ENCODE measurements at regions not wholly inside any gene's neighbourhood (a gene's known extent, or its start where the extent isn't known, plus 50 kb on each side); places are given as distances from the start of the nearest gene placed in this dataset.

DNA sequence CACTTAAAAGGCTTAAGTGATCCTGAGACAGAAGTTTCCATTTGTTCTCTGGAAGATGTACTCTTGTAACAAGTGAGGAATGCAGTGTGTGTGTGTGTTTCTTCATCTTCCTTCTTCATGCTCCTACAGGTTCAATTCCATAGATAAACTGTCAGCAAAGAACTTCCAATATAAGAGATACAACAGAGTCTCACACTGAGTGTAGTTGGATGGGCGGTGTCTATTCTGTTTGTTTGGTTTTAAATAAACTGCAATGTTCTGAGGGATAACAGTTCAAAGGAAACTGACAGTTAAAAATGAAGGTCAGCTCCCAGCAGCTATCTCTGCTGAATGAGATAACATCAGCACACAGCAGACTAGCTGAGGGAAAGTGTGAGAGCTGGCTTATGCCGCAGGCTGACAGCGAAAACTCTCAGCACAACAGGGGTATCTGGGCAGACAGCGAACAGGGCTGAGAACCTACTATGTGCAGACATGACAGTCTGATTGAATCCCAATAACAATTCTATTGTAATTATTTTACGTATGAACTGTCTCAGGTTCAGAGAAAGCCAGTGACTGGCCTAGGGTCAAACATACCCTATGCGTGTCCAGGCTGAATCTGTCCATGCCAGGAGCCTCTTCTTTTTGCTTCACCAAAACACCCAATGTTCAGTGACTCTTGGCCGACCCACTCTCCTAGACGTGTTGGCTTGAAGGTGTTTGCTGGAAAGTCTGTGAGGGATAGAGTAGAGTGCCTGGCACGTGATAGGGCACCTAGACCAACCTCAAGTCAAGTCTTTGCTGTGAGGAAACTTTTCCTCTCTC is 201.9 kb upstream of the TRIB2 start:
- peaks cover 13% of the 10 kb centered on the region for H3K4me1 Mint-ChIP-seq
- H3K27ac Mint-ChIP-seq, result no peak overlapping the region
- peaks cover 6% of the 10 kb centered on the region for H3K27me3 Mint-ChIP-seq (ENCODE audit: insufficient read depth)
- no peaks in the 10 kb centered on the region for H3K9me3 Mint-ChIP-seq
- H3K36me3 Mint-ChIP-seq (ENCODE audit: low read depth), result no peaks in the 10 kb centered on the region
- Histone ChIP-seq H3K36me3 (ENCODE audit: control insufficient read depth, insufficient read depth, low read length) (no peaks in the 10 kb centered on the region), H3K27ac (ENCODE audit: low read depth, low read length) (no peak overlapping the region), H3K27me3 (ENCODE audit: control insufficient read depth, insufficient read depth, low read length, poor library complexity, severe bottlenecking) (peaks cover 14% of the 10 kb centered on the region), H3K4me3 (ENCODE audit: low read length) (no peak overlapping the region), H3K4me1 (ENCODE audit: control insufficient read depth, insufficient read depth, low read length) (no peaks in the 10 kb centered on the region), H3K9me3 (ENCODE audit: control insufficient read depth, low read length) (no peaks in the 10 kb centered on the region), H3K9ac (ENCODE audit: extremely low read depth, low read length, poor library complexity, severe bottlenecking) (no peak overlapping the region)
- H3K4me3 Mint-ChIP-seq, result no peak overlapping the region
- 77 to 82% methylated on average over 5 to 9 of the region's 9 CpGs for WGBS, 2 experiments (ENCODE audit: insufficient coverage in 1 of 2, insufficient read length in 1 of 2)
- TF ChIP-seq, protein P1, sequence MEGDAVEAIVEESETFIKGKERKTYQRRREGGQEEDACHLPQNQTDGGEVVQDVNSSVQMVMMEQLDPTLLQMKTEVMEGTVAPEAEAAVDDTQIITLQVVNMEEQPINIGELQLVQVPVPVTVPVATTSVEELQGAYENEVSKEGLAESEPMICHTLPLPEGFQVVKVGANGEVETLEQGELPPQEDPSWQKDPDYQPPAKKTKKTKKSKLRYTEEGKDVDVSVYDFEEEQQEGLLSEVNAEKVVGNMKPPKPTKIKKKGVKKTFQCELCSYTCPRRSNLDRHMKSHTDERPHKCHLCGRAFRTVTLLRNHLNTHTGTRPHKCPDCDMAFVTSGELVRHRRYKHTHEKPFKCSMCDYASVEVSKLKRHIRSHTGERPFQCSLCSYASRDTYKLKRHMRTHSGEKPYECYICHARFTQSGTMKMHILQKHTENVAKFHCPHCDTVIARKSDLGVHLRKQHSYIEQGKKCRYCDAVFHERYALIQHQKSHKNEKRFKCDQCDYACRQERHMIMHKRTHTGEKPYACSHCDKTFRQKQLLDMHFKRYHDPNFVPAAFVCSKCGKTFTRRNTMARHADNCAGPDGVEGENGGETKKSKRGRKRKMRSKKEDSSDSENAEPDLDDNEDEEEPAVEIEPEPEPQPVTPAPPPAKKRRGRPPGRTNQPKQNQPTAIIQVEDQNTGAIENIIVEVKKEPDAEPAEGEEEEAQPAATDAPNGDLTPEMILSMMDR (conservative IDR thresholded peaks at IDR 0.05), result no peak
- DNase-seq, result no peak

DNA sequence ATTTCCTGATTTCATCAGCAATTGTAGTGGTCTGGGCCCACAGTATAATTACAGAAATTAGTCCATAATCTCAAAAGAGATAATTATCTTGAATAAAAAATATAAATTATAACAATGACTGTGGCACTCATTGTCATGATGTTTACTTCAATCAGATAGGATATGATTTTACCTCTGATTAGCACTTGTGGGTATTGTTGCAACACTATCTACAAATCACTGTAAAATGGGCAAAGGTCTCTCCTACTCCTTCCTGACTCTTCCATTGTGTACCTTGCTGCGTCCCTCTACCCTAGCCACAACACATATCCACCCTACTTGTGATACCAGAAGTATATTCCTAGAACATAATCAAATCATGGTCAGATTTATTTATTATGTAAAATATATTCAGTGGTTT is 200.9 kb upstream of the TRIB2 start:
- Histone ChIP-seq H3K9me3 (ENCODE audit: control insufficient read depth, low read length) (no peaks in the 10 kb centered on the region), H3K27ac (ENCODE audit: low read depth, low read length) (no peak overlapping the region), H3K36me3 (ENCODE audit: control insufficient read depth, insufficient read depth, low read length) (no peaks in the 10 kb centered on the region), H3K4me3 (ENCODE audit: low read length) (no peak overlapping the region), H3K27me3 (ENCODE audit: control insufficient read depth, insufficient read depth, low read length, poor library complexity, severe bottlenecking) (peaks cover 14% of the 10 kb centered on the region), H3K4me1 (ENCODE audit: control insufficient read depth, insufficient read depth, low read length) (no peaks in the 10 kb centered on the region), H3K9ac (ENCODE audit: extremely low read depth, low read length, poor library complexity, severe bottlenecking) (no peak overlapping the region)
- no peak overlapping the region for H3K27ac Mint-ChIP-seq
- H3K4me1 Mint-ChIP-seq, result peaks cover 13% of the 10 kb centered on the region
- WGBS, 2 experiments (ENCODE audit: insufficient coverage in 1 of 2, insufficient read length in 1 of 2), result 32% methylated on average over 1 of the region's 1 CpG; no CpG with 5 or more reads in 1 of the 2 experiments
- TF ChIP-seq, protein P1 (conservative IDR thresholded peaks at IDR 0.05), result no peak
- no peak overlapping the region for H3K4me3 Mint-ChIP-seq
- no peaks in the 10 kb centered on the region for H3K9me3 Mint-ChIP-seq
- no peak for DNase-seq
- peaks cover 6% of the 10 kb centered on the region for H3K27me3 Mint-ChIP-seq (ENCODE audit: insufficient read depth)
- H3K36me3 Mint-ChIP-seq (ENCODE audit: low read depth), result no peaks in the 10 kb centered on the region

DNA sequence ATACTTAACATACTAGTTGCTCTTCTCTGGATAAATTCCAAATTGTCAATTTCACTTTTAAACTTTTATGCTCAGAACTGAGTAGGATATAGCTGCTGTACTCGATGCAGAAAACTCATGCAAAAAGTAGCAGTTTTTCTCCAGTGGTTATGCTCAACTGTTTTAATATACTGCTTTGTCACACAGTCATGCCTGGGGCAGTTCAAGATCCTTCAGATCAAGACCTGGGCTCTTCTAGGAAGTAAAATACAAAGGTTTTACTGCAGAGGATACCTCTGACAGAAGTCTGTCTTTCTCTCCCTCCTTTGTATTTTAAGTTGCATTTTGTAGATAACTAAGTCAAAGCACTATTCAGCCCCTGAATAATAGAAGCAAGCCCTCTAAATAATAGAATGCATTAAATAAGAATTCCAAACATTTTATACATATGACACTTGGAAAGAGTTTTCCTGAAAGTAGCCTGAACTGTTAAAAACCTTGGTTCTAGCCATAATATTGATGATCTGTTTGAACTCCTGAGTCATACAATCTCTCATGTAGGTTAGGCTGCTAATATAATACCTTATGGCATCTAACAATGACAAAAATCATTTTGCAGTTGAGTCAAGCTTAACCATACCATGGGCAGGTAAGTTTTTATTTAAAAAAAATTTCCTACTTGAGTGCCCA is 183.3 kb upstream of the TRIB2 start:
- H3K27ac Mint-ChIP-seq, result no peak overlapping the region
- H3K27me3 ChIP-seq (ENCODE audit: control insufficient read depth, insufficient read depth, low read length, poor library complexity, severe bottlenecking), result no peaks in the 10 kb centered on the region
- 92 to 100% methylated on average over 1 of the region's 1 CpG for WGBS, 2 experiments (ENCODE audit: insufficient coverage in 1 of 2, insufficient read length in 1 of 2)
- peaks cover 6% of the 10 kb centered on the region for H3K4me1 Mint-ChIP-seq
- no peaks in the 10 kb centered on the region for H3K36me3 Mint-ChIP-seq (ENCODE audit: low read depth)
- H3K9ac ChIP-seq (ENCODE audit: extremely low read depth, low read length, poor library complexity, severe bottlenecking), result no peak overlapping the region
- no peaks in the 10 kb centered on the region for H3K36me3 ChIP-seq (ENCODE audit: control insufficient read depth, insufficient read depth, low read length)
- TF ChIP-seq, protein P1 (conservative IDR thresholded peaks at IDR 0.05), result no peak
- H3K9me3 Mint-ChIP-seq, result no peaks in the 10 kb centered on the region
- H3K4me1 ChIP-seq (ENCODE audit: control insufficient read depth, insufficient read depth, low read length), result peaks cover 7% of the 10 kb centered on the region
- H3K4me3 ChIP-seq (ENCODE audit: low read length), result no peak overlapping the region
- no peak overlapping the region for H3K27ac ChIP-seq (ENCODE audit: low read depth, low read length)
- no peak overlapping the region for H3K4me3 Mint-ChIP-seq
- no peaks in the 10 kb centered on the region for H3K9me3 ChIP-seq (ENCODE audit: control insufficient read depth, low read length)
- H3K27me3 Mint-ChIP-seq (ENCODE audit: insufficient read depth), result no peaks in the 10 kb centered on the region
- DNase-seq, result no peak

All from endodermal cell (in vitro differentiated cells).